Fibroblast of the conjunctiva (primary cell): ENCODE measurements at regions not wholly inside any gene's neighbourhood (a gene's known extent, or its start where the extent isn't known, plus 50 kb on each side); places are given as distances from the start of the nearest gene placed in this dataset.

Source experiments
- DNase-seq: peaks from one replicate; pipeline ENCODE4 v3.0.0-alpha.2; 2010; ENCODE audit warnings: low read depth

GRCh38 chr17:69900101-69900500 is 174.9 kb upstream of the KCNJ16 start:
- DNase-seq = no peak

- DNase-seq = no peak
Measured at GRCh38 chr17:69900829-69901228, 174.2 kb upstream of the KCNJ16 start.

GRCh38 chr17:69906306-69906705 is 168.7 kb upstream of the KCNJ16 start:
- no peak for DNase-seq

- DNase-seq = no peak
Measured at GRCh38 chr17:69907132-69907847, 167.7 kb upstream of the KCNJ16 start.

- peak; percentile 33 for DNase-seq
Measured at GRCh38 chr17:69908626-69909368, 166.2 kb upstream of the KCNJ16 start.

GRCh38 chr17:69909389-69909788 is 165.6 kb upstream of the KCNJ16 start:
- DNase-seq = no peak

GRCh38 chr17:69912805-69913204 is 162.2 kb upstream of the KCNJ16 start:
- no peak for DNase-seq

- DNase-seq = no peak
Measured at GRCh38 chr17:69913216-69913615, 161.8 kb upstream of the KCNJ16 start.

GRCh38 chr17:69913616-69914015 is 161.4 kb upstream of the KCNJ16 start:
- DNase-seq = no peak

- no peak for DNase-seq
Measured at GRCh38 chr17:69914520-69914919, 160.5 kb upstream of the KCNJ16 start.

- no peak for DNase-seq
Measured at GRCh38 chr17:69916761-69917160, 158.3 kb upstream of the KCNJ16 start.

GRCh38 chr17:69918164-69918563 is 156.9 kb upstream of the KCNJ16 start:
- no peak for DNase-seq

GRCh38 chr17:69919789-69920188 is 155.2 kb upstream of the KCNJ16 start:
- no peak for DNase-seq

- DNase-seq = no peak
Measured at GRCh38 chr17:69921046-69921445, 154.0 kb upstream of the KCNJ16 start.

- no peak for DNase-seq
Measured at GRCh38 chr17:69928611-69929010, 146.4 kb upstream of the KCNJ16 start.

- DNase-seq = no peak
Measured at GRCh38 chr17:69936996-69937395, 138.0 kb upstream of the KCNJ16 start.

- no peak for DNase-seq
Measured at GRCh38 chr17:69943058-69943457, 132.0 kb upstream of the KCNJ16 start.

- no peak for DNase-seq
Measured at GRCh38 chr17:69944406-69944805, 130.6 kb upstream of the KCNJ16 start.

- no peak for DNase-seq
Measured at GRCh38 chr17:69945698-69946185, 129.3 kb upstream of the KCNJ16 start.

- DNase-seq = no peak
Measured at GRCh38 chr17:69947027-69947759, 127.8 kb upstream of the KCNJ16 start.

GRCh38 chr17:69948406-69948805 is 126.6 kb upstream of the KCNJ16 start:
- DNase-seq = no peak

GRCh38 chr17:69949496-69949895 is 125.5 kb upstream of the KCNJ16 start:
- no peak for DNase-seq
